Left ventricle myocardium inferior (tissue), 1 donor: ENCODE measurements at regions not wholly inside any gene's neighbourhood (a gene's known extent, or its start where the extent isn't known, plus 50 kb on each side); places are given as distances from the start of the nearest gene placed in this dataset.
"Not testable (repeated sequence)": the region's sequence is repeated elsewhere in the genome, so short reads cannot be mapped to it uniquely, and the experiment has no call there.

Experiments
- DNase-seq: peaks from one replicate; pipeline ENCODE4 v3.0.0-alpha.2; 2020
- H3K27ac ChIP-seq: fragments of 200-600 bp; replicated peaks from 2 replicates; pipeline ENCODE4 v1.8.0; 2021
- H3K27me3 ChIP-seq: fragments of 200-600 bp; 2 replicates; pipeline ENCODE4 v1.8.0; 2021; ENCODE audit warnings: low read depth
- H3K36me3 ChIP-seq: fragments of 200-600 bp; 2 replicates; pipeline ENCODE4 v1.8.0; 2021
- H3K4me1 ChIP-seq: fragments of 200-600 bp; 2 replicates; pipeline ENCODE4 v1.8.0; 2021
- H3K4me3 ChIP-seq: fragments of 200-600 bp; 2 replicates; pipeline ENCODE4 v1.8.0; 2021; ENCODE audit warnings: mild to moderate bottlenecking, moderate library complexity
- H3K9me3 ChIP-seq: fragments of 200-600 bp; replicated peaks from 2 replicates; pipeline ENCODE4 v1.8.0; 2021
- intact Hi-C: fragments of 100-400 bp; cut with micrococcal nuclease; formaldehyde crosslinking; loops from one replicate; pipeline ENCODE4 v1.11.0; 2022
- donor health status: DM: no; HTN: yes; CAD: no; lungs with severe emphysema.

- DNase-seq, H3K9me3 ChIP-seq, H3K4me3 ChIP-seq, H3K36me3 ChIP-seq, intact Hi-C loops, H3K27ac ChIP-seq, H3K4me1 ChIP-seq, H3K27me3 ChIP-seq: not testable (repeated sequence)
Observed at GRCh38 chr15:20101281-20101680, 440.3 kb downstream of the GOLGA6L6 start.

DNA sequence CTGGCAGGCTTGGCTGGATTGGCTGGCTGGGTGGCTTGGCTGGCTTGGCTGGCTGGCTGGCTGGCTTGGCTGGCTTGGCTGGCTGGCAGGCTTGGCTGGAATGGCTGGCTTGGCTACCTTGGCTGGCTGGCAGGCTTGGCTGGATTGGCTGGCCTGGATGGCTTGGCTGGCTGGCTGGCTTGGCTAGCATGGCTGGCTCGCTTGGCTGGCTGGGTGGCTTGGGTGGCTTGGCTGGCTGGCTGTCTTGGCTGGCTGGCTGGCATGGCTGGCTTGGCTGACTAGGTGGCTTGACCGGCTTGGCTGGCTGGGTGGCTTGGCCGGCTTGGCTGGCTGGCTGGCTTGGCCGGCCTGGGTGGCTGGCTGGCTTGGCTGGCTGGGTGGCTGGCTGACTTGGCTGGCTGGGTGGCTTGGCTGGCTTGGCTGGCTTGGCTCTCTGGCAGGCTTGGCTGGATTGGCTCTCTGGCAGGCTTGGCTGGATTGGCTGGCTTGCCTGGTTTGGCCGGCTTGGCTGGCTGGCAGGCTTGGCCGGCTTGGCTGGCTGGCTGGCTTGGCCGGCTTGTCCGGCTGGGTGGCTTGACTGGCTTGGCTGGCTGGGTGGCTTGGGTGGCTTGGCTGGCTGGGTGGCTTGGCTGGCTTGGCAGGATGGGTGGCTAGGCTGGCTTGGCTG, 440.9 kb downstream of the GOLGA6L6 start:
- H3K27me3 ChIP-seq, H3K4me1 ChIP-seq, H3K9me3 ChIP-seq, H3K36me3 ChIP-seq, H3K27ac ChIP-seq, DNase-seq, intact Hi-C loops, H3K4me3 ChIP-seq: not testable (repeated sequence)

DNA sequence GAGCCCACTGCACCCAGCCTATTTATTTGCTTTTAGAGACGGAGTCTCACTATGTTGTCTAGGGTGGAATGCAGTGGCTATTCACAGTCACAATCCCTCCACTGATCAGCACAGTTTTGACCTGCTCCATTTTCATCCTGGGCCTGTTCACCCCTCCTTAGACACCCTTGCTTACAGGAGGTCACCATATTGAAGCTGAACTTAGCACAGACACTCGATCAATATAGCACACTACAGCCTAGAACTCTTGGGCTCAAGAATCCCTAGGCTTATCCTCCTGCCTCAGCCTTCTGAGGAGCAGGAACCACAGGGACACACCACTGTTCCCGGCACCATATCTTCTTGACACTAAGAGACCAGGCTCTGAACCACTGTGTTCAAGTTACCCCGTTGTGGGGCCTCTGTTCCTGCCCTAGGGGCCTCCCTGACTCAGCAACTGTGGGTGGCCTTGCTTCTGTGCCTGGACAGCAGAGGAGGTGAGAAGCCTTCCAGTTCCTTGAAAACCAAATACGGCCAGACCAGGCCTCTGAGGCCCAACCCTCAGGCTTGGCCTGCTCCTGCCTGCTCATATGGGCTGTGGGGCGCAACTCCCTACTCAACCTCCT, 445.8 kb downstream of the GOLGA6L6 start:
- H3K27ac ChIP-seq, H3K4me1 ChIP-seq, DNase-seq, H3K9me3 ChIP-seq, intact Hi-C loops, H3K27me3 ChIP-seq, H3K36me3 ChIP-seq, H3K4me3 ChIP-seq: not testable (repeated sequence)

GRCh38 chr15:20089541-20089940, 452.1 kb downstream of the GOLGA6L6 start:
- H3K4me3 ChIP-seq, H3K36me3 ChIP-seq, DNase-seq, H3K27me3 ChIP-seq, H3K27ac ChIP-seq, H3K4me1 ChIP-seq, H3K9me3 ChIP-seq, intact Hi-C loops: not testable (repeated sequence)

GRCh38 chr15:20084026-20084425, 457.6 kb downstream of the GOLGA6L6 start:
- H3K4me1 ChIP-seq, H3K27ac ChIP-seq, H3K9me3 ChIP-seq, DNase-seq, intact Hi-C loops, H3K36me3 ChIP-seq, H3K4me3 ChIP-seq, H3K27me3 ChIP-seq: not testable (repeated sequence)

DNA sequence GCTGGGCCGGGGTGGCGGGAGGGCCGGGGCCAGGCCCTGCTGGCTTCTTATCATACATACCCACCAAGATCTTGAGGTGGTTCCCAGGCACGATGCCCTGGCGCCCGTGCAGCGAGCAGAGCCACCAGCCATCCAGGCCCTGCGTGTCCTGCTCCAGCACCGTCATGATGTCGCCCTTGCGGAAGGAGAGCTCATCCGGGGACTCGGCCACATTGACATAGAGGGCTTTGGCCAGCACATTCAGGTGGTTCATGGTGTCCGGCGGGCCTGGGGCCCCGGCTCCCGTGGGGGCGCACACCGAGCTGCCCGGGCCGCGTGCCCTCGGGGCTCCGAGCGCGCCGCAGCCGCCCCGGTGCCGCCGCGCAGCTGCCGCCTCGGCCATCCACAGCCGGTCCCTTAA, 467.5 kb downstream of the GOLGA6L6 start:
- H3K4me1 ChIP-seq, H3K36me3 ChIP-seq, H3K9me3 ChIP-seq, H3K27ac ChIP-seq, intact Hi-C loops, H3K4me3 ChIP-seq, H3K27me3 ChIP-seq: not testable (repeated sequence)
- DNase-seq, result peak; percentile 12

- H3K27me3 ChIP-seq, DNase-seq, H3K27ac ChIP-seq, H3K4me3 ChIP-seq, H3K4me1 ChIP-seq, intact Hi-C loops, H3K36me3 ChIP-seq, H3K9me3 ChIP-seq: not testable (repeated sequence)
Observed at GRCh38 chr15:20069043-20069442, 472.6 kb downstream of the GOLGA6L6 start.

GRCh38 chr15:20066173-20066572, 475.4 kb downstream of the GOLGA6L6 start:
- H3K4me1 ChIP-seq, H3K27me3 ChIP-seq, intact Hi-C loops, H3K36me3 ChIP-seq, H3K27ac ChIP-seq, H3K4me3 ChIP-seq, H3K9me3 ChIP-seq, DNase-seq: not testable (repeated sequence)

- H3K27ac ChIP-seq, H3K27me3 ChIP-seq, H3K9me3 ChIP-seq, H3K4me3 ChIP-seq, intact Hi-C loops, H3K4me1 ChIP-seq, DNase-seq, H3K36me3 ChIP-seq: not testable (repeated sequence)
Observed at GRCh38 chr15:20065508-20065907, 476.1 kb downstream of the GOLGA6L6 start.

GRCh38 chr15:20063167-20063566, 478.4 kb downstream of the GOLGA6L6 start:
- H3K9me3 ChIP-seq, H3K27ac ChIP-seq, H3K4me3 ChIP-seq, H3K36me3 ChIP-seq, intact Hi-C loops, H3K4me1 ChIP-seq, H3K27me3 ChIP-seq: not testable (repeated sequence)
- peak; percentile 12 for DNase-seq

DNA sequence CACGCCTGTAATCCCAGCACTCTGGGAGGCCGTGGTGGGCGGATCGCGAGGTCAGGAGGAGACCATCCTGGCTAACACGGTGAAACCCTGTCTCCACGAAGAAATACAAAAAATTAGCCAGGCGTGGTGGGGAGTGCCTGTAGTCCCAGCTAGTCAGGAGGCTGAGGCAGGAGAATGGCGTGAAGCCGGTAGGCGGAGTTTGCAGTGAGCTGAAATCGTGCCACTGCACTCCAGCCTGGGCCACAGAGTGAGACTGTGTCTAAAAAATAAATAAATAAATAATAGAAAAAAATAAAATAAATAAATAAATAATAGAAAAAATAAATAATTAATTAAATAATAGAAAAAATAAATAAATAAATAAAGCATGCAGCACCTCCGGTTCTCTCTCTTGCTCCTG, 480.8 kb downstream of the GOLGA6L6 start:
- H3K4me3 ChIP-seq, H3K36me3 ChIP-seq, H3K4me1 ChIP-seq, H3K9me3 ChIP-seq, H3K27me3 ChIP-seq, intact Hi-C loops, H3K27ac ChIP-seq, DNase-seq: not testable (repeated sequence)

DNA sequence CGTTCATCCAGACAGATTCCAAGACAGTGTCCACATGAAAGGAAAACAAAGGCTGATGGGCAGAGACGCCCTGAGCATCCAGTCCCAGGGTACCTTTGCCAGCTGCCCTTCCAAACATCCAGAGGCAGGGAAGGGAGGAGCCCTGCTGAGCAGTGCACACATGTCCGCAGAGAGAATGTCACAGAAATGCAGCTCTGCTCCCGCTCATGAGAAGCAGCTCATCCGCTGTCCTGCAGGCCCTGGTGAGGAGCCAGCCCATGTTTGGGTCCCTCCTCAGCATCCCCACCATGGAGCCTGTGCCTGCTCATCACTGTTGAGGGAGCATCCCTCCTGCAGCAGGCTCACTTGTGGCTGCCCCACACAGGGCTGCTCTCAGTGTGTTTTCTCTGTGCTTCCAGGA, 484.7 kb downstream of the GOLGA6L6 start:
- H3K36me3 ChIP-seq, H3K27me3 ChIP-seq, DNase-seq, H3K9me3 ChIP-seq, H3K27ac ChIP-seq, intact Hi-C loops, H3K4me1 ChIP-seq, H3K4me3 ChIP-seq: not testable (repeated sequence)

- H3K4me1 ChIP-seq, H3K27me3 ChIP-seq, H3K27ac ChIP-seq, intact Hi-C loops, H3K4me3 ChIP-seq, H3K9me3 ChIP-seq, DNase-seq, H3K36me3 ChIP-seq: not testable (repeated sequence)
Observed at GRCh38 chr15:20055921-20056320, 485.7 kb downstream of the GOLGA6L6 start.

DNA sequence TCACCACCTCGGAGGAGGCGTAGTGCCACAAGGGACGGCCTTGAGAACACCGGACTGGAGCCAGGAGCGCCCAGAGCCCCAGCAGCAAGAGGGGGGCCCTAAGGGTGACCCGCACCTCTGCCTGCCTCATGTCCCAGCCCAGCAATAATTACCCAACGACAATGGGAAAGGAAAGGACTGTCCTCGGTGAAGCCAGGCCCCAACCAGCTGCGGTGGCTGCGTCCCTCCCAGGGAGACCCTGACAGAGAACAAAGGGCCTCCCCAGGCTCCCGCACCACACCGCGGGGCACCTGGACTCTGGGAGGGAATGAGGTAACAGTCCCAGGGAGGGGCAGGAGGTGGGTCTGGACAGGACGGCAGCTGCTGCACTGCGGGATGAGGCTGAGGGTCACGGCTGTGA, 493.4 kb downstream of the GOLGA6L6 start:
- DNase-seq, H3K9me3 ChIP-seq, intact Hi-C loops, H3K27me3 ChIP-seq, H3K27ac ChIP-seq, H3K4me3 ChIP-seq, H3K36me3 ChIP-seq, H3K4me1 ChIP-seq: not testable (repeated sequence)
